ENCODE measurements at regions not wholly inside any gene's neighbourhood (a gene's known extent, or its start where the extent isn't known, plus 50 kb on each side); places are given as distances from the start of the nearest gene placed in this dataset.

DNA sequence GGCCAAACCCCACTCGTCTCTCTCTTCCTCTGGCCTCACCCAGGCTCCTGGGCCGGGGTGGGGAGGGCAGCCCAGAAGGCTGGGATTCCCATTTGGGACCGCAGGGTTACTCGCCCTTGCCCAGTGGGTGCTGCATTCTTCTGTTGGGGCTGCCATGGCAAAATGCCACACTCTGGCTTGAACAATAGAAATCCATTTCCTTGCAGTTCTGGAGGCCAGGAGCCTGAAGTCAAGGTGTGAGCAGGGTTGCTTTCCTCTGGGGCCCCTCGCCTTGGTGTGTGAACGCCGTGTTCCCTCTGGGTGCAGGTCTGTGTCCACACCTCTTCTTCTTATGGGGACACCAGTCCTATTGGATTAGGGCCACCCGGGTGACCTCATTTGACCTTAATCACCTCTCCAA, 105.8 kb upstream of the GSE1 start:
- TF ChIP-seq MAFK (conservative IDR thresholded peaks at IDR 0.05 in 1 of 2, IDR thresholded peaks at IDR 0.05 in 1 of 2; ENCODE audit: low read length in 2 of 2): no peak
- TF ChIP-seq, protein P1, sequence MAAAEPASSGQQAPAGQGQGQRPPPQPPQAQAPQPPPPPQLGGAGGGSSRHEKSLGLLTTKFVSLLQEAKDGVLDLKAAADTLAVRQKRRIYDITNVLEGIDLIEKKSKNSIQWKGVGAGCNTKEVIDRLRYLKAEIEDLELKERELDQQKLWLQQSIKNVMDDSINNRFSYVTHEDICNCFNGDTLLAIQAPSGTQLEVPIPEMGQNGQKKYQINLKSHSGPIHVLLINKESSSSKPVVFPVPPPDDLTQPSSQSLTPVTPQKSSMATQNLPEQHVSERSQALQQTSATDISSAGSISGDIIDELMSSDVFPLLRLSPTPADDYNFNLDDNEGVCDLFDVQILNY (CRISPR knock-in tag; conservative IDR thresholded peaks at IDR 0.05): no peak
- TF ChIP-seq MXI1 (IDR thresholded peaks at IDR 0.05; ENCODE audit: borderline replicate concordance, low read depth, low read length): no peak
- TF ChIP-seq ZNF337 (CRISPR knock-in tag; IDR thresholded peaks at IDR 0.05; ENCODE audit: borderline replicate concordance, low read depth): no peak
- TF ChIP-seq ZNF530 (CRISPR knock-in tag; IDR thresholded peaks at IDR 0.05; ENCODE audit: low read depth): no peak
- TF ChIP-seq, protein P2, sequence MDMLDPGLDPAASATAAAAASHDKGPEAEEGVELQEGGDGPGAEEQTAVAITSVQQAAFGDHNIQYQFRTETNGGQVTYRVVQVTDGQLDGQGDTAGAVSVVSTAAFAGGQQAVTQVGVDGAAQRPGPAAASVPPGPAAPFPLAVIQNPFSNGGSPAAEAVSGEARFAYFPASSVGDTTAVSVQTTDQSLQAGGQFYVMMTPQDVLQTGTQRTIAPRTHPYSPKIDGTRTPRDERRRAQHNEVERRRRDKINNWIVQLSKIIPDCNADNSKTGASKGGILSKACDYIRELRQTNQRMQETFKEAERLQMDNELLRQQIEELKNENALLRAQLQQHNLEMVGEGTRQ (IDR thresholded peaks at IDR 0.05; ENCODE audit: low read depth, low read length): no peak
- TF ChIP-seq, protein P2 (CRISPR knock-in tag; IDR thresholded peaks at IDR 0.05; ENCODE audit: borderline replicate concordance): no peak
- no peak for TF ChIP-seq ZFP37 (CRISPR knock-in tag; IDR thresholded peaks at IDR 0.05; ENCODE audit: borderline replicate concordance)
- TF ChIP-seq, protein P3, sequence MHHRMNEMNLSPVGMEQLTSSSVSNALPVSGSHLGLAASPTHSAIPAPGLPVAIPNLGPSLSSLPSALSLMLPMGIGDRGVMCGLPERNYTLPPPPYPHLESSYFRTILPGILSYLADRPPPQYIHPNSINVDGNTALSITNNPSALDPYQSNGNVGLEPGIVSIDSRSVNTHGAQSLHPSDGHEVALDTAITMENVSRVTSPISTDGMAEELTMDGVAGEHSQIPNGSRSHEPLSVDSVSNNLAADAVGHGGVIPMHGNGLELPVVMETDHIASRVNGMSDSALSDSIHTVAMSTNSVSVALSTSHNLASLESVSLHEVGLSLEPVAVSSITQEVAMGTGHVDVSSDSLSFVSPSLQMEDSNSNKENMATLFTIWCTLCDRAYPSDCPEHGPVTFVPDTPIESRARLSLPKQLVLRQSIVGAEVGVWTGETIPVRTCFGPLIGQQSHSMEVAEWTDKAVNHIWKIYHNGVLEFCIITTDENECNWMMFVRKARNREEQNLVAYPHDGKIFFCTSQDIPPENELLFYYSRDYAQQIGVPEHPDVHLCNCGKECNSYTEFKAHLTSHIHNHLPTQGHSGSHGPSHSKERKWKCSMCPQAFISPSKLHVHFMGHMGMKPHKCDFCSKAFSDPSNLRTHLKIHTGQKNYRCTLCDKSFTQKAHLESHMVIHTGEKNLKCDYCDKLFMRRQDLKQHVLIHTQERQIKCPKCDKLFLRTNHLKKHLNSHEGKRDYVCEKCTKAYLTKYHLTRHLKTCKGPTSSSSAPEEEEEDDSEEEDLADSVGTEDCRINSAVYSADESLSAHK (CRISPR knock-in tag; IDR thresholded peaks at IDR 0.05; ENCODE audit: borderline replicate concordance): no peak
- TF ChIP-seq TAF1 (CRISPR knock-in tag; IDR thresholded peaks at IDR 0.05): no peak
- TF ChIP-seq AGO2 (optimal IDR thresholded peaks at IDR 0.05; ENCODE audit: low read depth, low read length): no peak
- TF ChIP-seq PHF20 (CRISPR knock-in tag; IDR thresholded peaks at IDR 0.05): no peak
- TF ChIP-seq POLR2A (IDR thresholded peaks at IDR 0.05; ENCODE audit: insufficient read depth in 1 of 2, low read depth in 2 of 2, low read length in 2 of 2): no peak
- TF ChIP-seq JUNB (CRISPR knock-in tag; IDR thresholded peaks at IDR 0.05; ENCODE audit: borderline replicate concordance): no peak
- TF ChIP-seq, protein P4, sequence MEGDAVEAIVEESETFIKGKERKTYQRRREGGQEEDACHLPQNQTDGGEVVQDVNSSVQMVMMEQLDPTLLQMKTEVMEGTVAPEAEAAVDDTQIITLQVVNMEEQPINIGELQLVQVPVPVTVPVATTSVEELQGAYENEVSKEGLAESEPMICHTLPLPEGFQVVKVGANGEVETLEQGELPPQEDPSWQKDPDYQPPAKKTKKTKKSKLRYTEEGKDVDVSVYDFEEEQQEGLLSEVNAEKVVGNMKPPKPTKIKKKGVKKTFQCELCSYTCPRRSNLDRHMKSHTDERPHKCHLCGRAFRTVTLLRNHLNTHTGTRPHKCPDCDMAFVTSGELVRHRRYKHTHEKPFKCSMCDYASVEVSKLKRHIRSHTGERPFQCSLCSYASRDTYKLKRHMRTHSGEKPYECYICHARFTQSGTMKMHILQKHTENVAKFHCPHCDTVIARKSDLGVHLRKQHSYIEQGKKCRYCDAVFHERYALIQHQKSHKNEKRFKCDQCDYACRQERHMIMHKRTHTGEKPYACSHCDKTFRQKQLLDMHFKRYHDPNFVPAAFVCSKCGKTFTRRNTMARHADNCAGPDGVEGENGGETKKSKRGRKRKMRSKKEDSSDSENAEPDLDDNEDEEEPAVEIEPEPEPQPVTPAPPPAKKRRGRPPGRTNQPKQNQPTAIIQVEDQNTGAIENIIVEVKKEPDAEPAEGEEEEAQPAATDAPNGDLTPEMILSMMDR (CRISPR knock-in tag; IDR thresholded peaks at IDR 0.05): no peak
